ENCODE measurements at regions not wholly inside any gene's neighbourhood (a gene's known extent, or its start where the extent isn't known, plus 50 kb on each side); places are given as distances from the start of the nearest gene placed in this dataset.
A peak's percentile ranks its signal among the peaks of the same experiment; 100 is the strongest.

GRCh38 chr14:38329246-38329645 lies 73.4 kb upstream of the CLEC14A start:
- Histone ChIP-seq H3K4me2 (ENCODE audit: low read depth, low read length) (no peak overlapping the region), H4K8ac (ENCODE audit: low read depth in 2 of 2, low read length in 2 of 2) (no peak overlapping the region), H3K23ac (ENCODE audit: low read depth, low read length) (no peak overlapping the region), H4K91ac (ENCODE audit: insufficient read depth, low read depth, low read length) (no peak overlapping the region), H2AK9ac (replicated peaks; ENCODE audit: low read depth, low read length, poor library complexity) (no peak overlapping the region), H3K27me3 (ENCODE audit: control insufficient read depth, insufficient read depth, low read length) (no peaks in the 10 kb centered on the region), H2BK20ac (ENCODE audit: low read depth, low read length) (0 out of 2 replicates have a peak overlapping the region, but pooled peaks have one; percentile 18), H4K20me1 (ENCODE audit: insufficient read depth, low read length) (no peaks in the 10 kb centered on the region), H3K36me3 (ENCODE audit: control insufficient read depth, insufficient read depth, low read length) (no peaks in the 10 kb centered on the region), H2AFZ (replicated peaks; ENCODE audit: low read length, poor library complexity) (no peak overlapping the region), H2BK5ac (ENCODE audit: low read depth, low read length, poor library complexity, severe bottlenecking) (no peak overlapping the region), H3K4me1 (ENCODE audit: control insufficient read depth, insufficient read depth, low read length) (no peaks in the 10 kb centered on the region), H3K79me1 (ENCODE audit: low read depth in 1 of 2, low read length in 2 of 2) (no peaks in the 10 kb centered on the region), H3K18ac (ENCODE audit: low read depth, low read length) (no peak overlapping the region), H2BK15ac (ENCODE audit: low read depth, low read length) (no peak overlapping the region), H3K27ac (ENCODE audit: insufficient read depth, low read length) (no peak overlapping the region), H2AK5ac (ENCODE audit: low read depth, low read length) (no peak overlapping the region), H4K5ac (ENCODE audit: low read depth, low read length) (no peak overlapping the region), H3K56ac (ENCODE audit: extremely low read depth, insufficient read depth, low read length) (no peak overlapping the region), H3K9me3 (ENCODE audit: control insufficient read depth, insufficient read depth, low read length) (no peaks in the 10 kb centered on the region), H3K4ac (ENCODE audit: low read depth, low read length) (no peak overlapping the region), H3K14ac (replicated peaks; ENCODE audit: low read depth, low read length) (no peak overlapping the region), H2BK120ac (ENCODE audit: low read depth, low read length) (no peak overlapping the region), H3K9ac (ENCODE audit: low read depth, low read length) (no peak overlapping the region), H3K9me1 (ENCODE audit: insufficient read depth, low read length) (no peaks in the 10 kb centered on the region), H3K4me3 (ENCODE audit: insufficient read depth, low read depth, low read length) (no peak overlapping the region)
- no CpG with 5 or more reads among the region's 1 CpG for WGBS, 2 experiments (ENCODE audit: extremely low coverage in 2 of 2, insufficient read length in 1 of 2)
- dilution Hi-C loops (cut with HindIII; ENCODE audit: low sequenced_read_pairs, unreplicated experiment) (no loop called here), intact Hi-C loops (cut with micrococcal nuclease) (no loop called here), in situ Hi-C loops (cut with MboI; ENCODE audit: low sequenced_read_pairs) (no loop called here)
- no peak for TF ChIP-seq FOS (IDR thresholded peaks at IDR 0.05; ENCODE audit: low read depth, low read length)
- TF ChIP-seq CTCF (conservative IDR thresholded peaks at IDR 0.05; ENCODE audit: low read depth, low read length), result no peak
- TF ChIP-seq ELK1 (IDR thresholded peaks at IDR 0.05; ENCODE audit: borderline replicate concordance, low read depth, low read length), result no peak
- no peak for TF ChIP-seq SMC3 (IDR thresholded peaks at IDR 0.05; ENCODE audit: low read depth, low read length)
- TF ChIP-seq RCOR1 (IDR thresholded peaks at IDR 0.05; ENCODE audit: insufficient replicate concordance, low read length), result no peak
- DNase-seq, result no peak
- BruUV-seq (replicated peaks), result no TSS peak
- ChIA-PET POLR2A (ENCODE audit: unreplicated experiment) (no interaction called here), CTCF (no interaction called here)
- no peak for ATAC-seq (ENCODE audit: low read depth)
